H9 (cell line): ENCODE measurements at regions not wholly inside any gene's neighbourhood (a gene's known extent, or its start where the extent isn't known, plus 50 kb on each side); places are given as distances from the start of the nearest gene placed in this dataset.

Experiments
- DNase-seq: peaks from one replicate; pipeline ENCODE4 v3.0.0-alpha.2; 2017
- H2AFZ ChIP-seq: one replicate; pipeline ENCODE4 v1.6.1; 2013; ENCODE audit warnings: mild to moderate bottlenecking, low read length, control low read depth, moderate library complexity
- H2AK5ac ChIP-seq: 2 replicates; pipeline ENCODE4 v1.6.1; 2013; ENCODE audit warnings: low read length, control low read depth, mixed read lengths; ENCODE audit not compliant: insufficient read length
- H2BK120ac ChIP-seq: one replicate; pipeline ENCODE4 v1.6.1; 2013; ENCODE audit warnings: low read depth, mild to moderate bottlenecking, low read length, control low read depth, inconsistent platforms; ENCODE audit not compliant: poor library complexity, severe bottlenecking
- H2BK12ac ChIP-seq: 2 replicates; pipeline ENCODE4 v1.6.1; 2013; ENCODE audit warnings: low read length, control low read depth, mixed read lengths, low read depth; ENCODE audit not compliant: insufficient read length
- H2BK15ac ChIP-seq: 2 replicates; pipeline ENCODE4 v1.6.1; 2013; ENCODE audit warnings: low read depth, low read length, control low read depth
- H2BK20ac ChIP-seq: one replicate; pipeline ENCODE4 v1.6.1; 2013; ENCODE audit warnings: low read depth, mild to moderate bottlenecking, low read length, control low read depth, inconsistent platforms; ENCODE audit not compliant: poor library complexity, severe bottlenecking
- H2BK5ac ChIP-seq: 2 replicates; pipeline ENCODE4 v1.6.1; 2013; ENCODE audit warnings: low read length, control low read depth, mixed read lengths; ENCODE audit not compliant: insufficient read length
- H3K14ac ChIP-seq: 2 replicates; pipeline ENCODE4 v1.6.1; 2013; ENCODE audit warnings: low read length, control low read depth; ENCODE audit not compliant: insufficient read depth
- H3K18ac ChIP-seq: 2 replicates; pipeline ENCODE4 v1.6.1; 2013; ENCODE audit warnings: low read depth, mild to moderate bottlenecking, mixed read lengths, low read length, control low read depth; ENCODE audit not compliant: insufficient read length
- H3K23ac ChIP-seq: 2 replicates; pipeline ENCODE4 v1.6.1; 2013; ENCODE audit warnings: low read length, control low read depth, mixed read lengths, low read depth; ENCODE audit not compliant: insufficient read length
- H3K23me2 ChIP-seq: 2 replicates; pipeline ENCODE4 v1.6.1; 2013; ENCODE audit warnings: low read depth, mild to moderate bottlenecking, mixed read lengths, low read length, control low read depth; ENCODE audit not compliant: insufficient read length, poor library complexity, severe bottlenecking
- H3K27ac ChIP-seq: 2 replicates; pipeline ENCODE4 v1.5.1; 2013; ENCODE audit warnings: low read length, control low read depth, mixed read lengths, low read depth; ENCODE audit not compliant: insufficient read length
- H3K27me3 ChIP-seq: 2 replicates; pipeline ENCODE4 v1.6.1; 2013; ENCODE audit warnings: low read length, control low read depth, inconsistent platforms; ENCODE audit not compliant: insufficient read depth
- H3K4ac ChIP-seq: 2 replicates; pipeline ENCODE4 v1.6.1; 2013; ENCODE audit warnings: low read depth, mild to moderate bottlenecking, control low read depth, inconsistent platforms, low read length, moderate library complexity
- H3K4me1 ChIP-seq: 2 replicates; pipeline ENCODE4 v1.6.1; 2013; ENCODE audit warnings: low read length, control low read depth, inconsistent platforms; ENCODE audit not compliant: insufficient read depth
- H3K4me2 ChIP-seq: 2 replicates; pipeline ENCODE4 v1.6.1; 2013; ENCODE audit warnings: low read length, control low read depth, mixed read lengths; ENCODE audit not compliant: insufficient read length, insufficient read depth
- H3K56ac ChIP-seq: 2 replicates; pipeline ENCODE4 v1.6.1; 2013; ENCODE audit warnings: low read depth, mild to moderate bottlenecking, mixed read lengths, low read length, control low read depth; ENCODE audit not compliant: insufficient read length
- H3K79me1 ChIP-seq: 2 replicates; pipeline ENCODE4 v1.6.1; 2013; ENCODE audit warnings: low read depth, mild to moderate bottlenecking, moderate library complexity, low read length, control low read depth, inconsistent platforms; ENCODE audit not compliant: insufficient read depth, poor library complexity, severe bottlenecking
- H3K79me2 ChIP-seq: 2 replicates; pipeline ENCODE4 v1.6.1; 2013; ENCODE audit warnings: low read length, control low read depth, inconsistent platforms; ENCODE audit not compliant: insufficient read depth
- H3K9ac ChIP-seq: 2 replicates; pipeline ENCODE4 v1.6.1; 2013; ENCODE audit warnings: low read length, control low read depth, mixed read lengths; ENCODE audit not compliant: insufficient read length; ENCODE audit errors: extremely low read depth
- H3K9me3 ChIP-seq: one replicate; pipeline ENCODE4 v1.6.1; 2013; ENCODE audit warnings: low read depth, low read length, inconsistent platforms; ENCODE audit not compliant: control insufficient read depth
- H3T11ph ChIP-seq: one replicate; pipeline ENCODE4 v1.6.1; 2013; ENCODE audit warnings: mild to moderate bottlenecking, low read length, control low read depth, inconsistent platforms
- H4K20me1 ChIP-seq: one replicate; pipeline ENCODE4 v1.6.1; 2013; ENCODE audit not compliant: control insufficient read depth, insufficient read length, insufficient read depth
- H4K5ac ChIP-seq: 2 replicates; pipeline ENCODE4 v1.6.1; 2013; ENCODE audit warnings: low read depth, mild to moderate bottlenecking, mixed read lengths, low read length, control low read depth; ENCODE audit not compliant: insufficient read length
- H4K8ac ChIP-seq: replicated peaks from 2 replicates; pipeline ENCODE4 v1.6.1; 2013; ENCODE audit warnings: low read length, control low read depth, mixed read lengths, low read depth; ENCODE audit not compliant: insufficient read length
- H4K91ac ChIP-seq: 2 replicates; pipeline ENCODE4 v1.6.1; 2013; ENCODE audit warnings: low read depth, mild to moderate bottlenecking, moderate library complexity, mixed read lengths, low read length, control low read depth; ENCODE audit not compliant: insufficient read length
- H3K27ac Mint-ChIP-seq, 3 experiments: 2 replicates in 2 of 3; 3 replicates in 1 of 3; pipeline ENCODE4 v1.8.0; 2020 to 2021; ENCODE audit warnings: mixed read lengths in 3 of 3, mild to moderate bottlenecking in 1 of 3, moderate library complexity in 1 of 3
- H3K27me3 Mint-ChIP-seq: 2 replicates; pipeline ENCODE4 v1.8.0; 2021; ENCODE audit warnings: low read depth, mild to moderate bottlenecking, moderate library complexity, mixed read lengths
- H3K36me3 Mint-ChIP-seq, 3 experiments: 2 replicates in 2 of 3; 3 replicates in 1 of 3; pipeline ENCODE4 v1.8.0; 2020 to 2021; ENCODE audit warnings: low read depth in 3 of 3, mixed read lengths in 3 of 3; ENCODE audit not compliant: insufficient read depth in 1 of 3
- H3K4me1 Mint-ChIP-seq, 2 experiments: 2 replicates each; pipeline ENCODE4 v1.8.0; 2020; ENCODE audit warnings: mixed read lengths in 2 of 2
- H3K4me3 Mint-ChIP-seq, 2 experiments: 2 replicates in 1 of 2; 3 replicates in 1 of 2; pipeline ENCODE4 v1.8.0; 2020 to 2021; ENCODE audit warnings: mild to moderate bottlenecking in 2 of 2, mixed read lengths in 2 of 2, moderate library complexity in 1 of 2
- H3K9me3 Mint-ChIP-seq, 2 experiments: 2 replicates in 1 of 2; 3 replicates in 1 of 2; pipeline ENCODE4 v1.8.0; 2020; ENCODE audit warnings: mild to moderate bottlenecking in 2 of 2, mixed read lengths in 2 of 2, moderate library complexity in 1 of 2
- whole genome bisulfite sequencing: extraction: QIAGEN DNeasy Blood & Tissue Kit; methylation state at CpG from one replicate; pipeline ENCODE4 v1.1.7; 2013; ENCODE audit warnings: missing lambda C conversion rate, low lambda C conversion rate, mixed read lengths; ENCODE audit not compliant: insufficient read length; ENCODE audit errors: extremely low coverage; 5-methylcytosine and 5-hydroxymethylcytosine counted together
- TF ChIP-seq, protein P1 (sequence below): fragments of 200-600 bp; sonication (generic); conservative IDR thresholded peaks from 3 replicates; pipeline ENCODE4 v1.8.0; 2021; ENCODE audit warnings: antibody characterized with exemption, mild to moderate bottlenecking

- Histone ChIP-seq H4K91ac (no peak overlapping the region), H3K9me3 (no peaks in the 10 kb centered on the region), H2BK20ac (no peak overlapping the region), H3K79me1 (no peaks in the 10 kb centered on the region), H3K56ac (no peak overlapping the region), H2BK5ac (no peak overlapping the region), H3K18ac (no peak overlapping the region), H4K20me1 (no peaks in the 10 kb centered on the region), H2BK15ac (no peak overlapping the region), H3K14ac (no peak overlapping the region), H2AK5ac (no peak overlapping the region), H2BK120ac (no peak overlapping the region), H3K9ac (no peak overlapping the region), H3K23me2 (no peaks in the 10 kb centered on the region), H3K27me3 (no peaks in the 10 kb centered on the region), H2AFZ (no peak overlapping the region), H3K79me2 (no peaks in the 10 kb centered on the region), H3K4me2 (no peak overlapping the region), H3K4me1 (no peaks in the 10 kb centered on the region), H4K5ac (no peak overlapping the region), H3K4ac (no peak overlapping the region), H4K8ac (no peak overlapping the region), H3K23ac (no peak overlapping the region), H3T11ph (no peak overlapping the region), H2BK12ac (no peak overlapping the region), H3K27ac (no peak overlapping the region)
- peaks cover 4 to 12% of the 10 kb centered on the region in 2 experiments; a peak in 3 of 5 replicates for H3K9me3 Mint-ChIP-seq
- no peak overlapping the region for H3K4me3 Mint-ChIP-seq
- no CpG with 5 or more reads among the region's 2 CpGs for WGBS
- no peak overlapping the region for H3K27ac Mint-ChIP-seq
- peaks cover 0 to 4% (median 0%) of the 10 kb centered on the region in 3 experiments; a peak in 2 of 7 replicates for H3K36me3 Mint-ChIP-seq
- no peaks in the 10 kb centered on the region for H3K27me3 Mint-ChIP-seq
- H3K4me1 Mint-ChIP-seq: peaks cover 0 to 9% of the 10 kb centered on the region in 2 experiments; a peak in 3 of 4 replicates
- TF ChIP-seq, protein P1, sequence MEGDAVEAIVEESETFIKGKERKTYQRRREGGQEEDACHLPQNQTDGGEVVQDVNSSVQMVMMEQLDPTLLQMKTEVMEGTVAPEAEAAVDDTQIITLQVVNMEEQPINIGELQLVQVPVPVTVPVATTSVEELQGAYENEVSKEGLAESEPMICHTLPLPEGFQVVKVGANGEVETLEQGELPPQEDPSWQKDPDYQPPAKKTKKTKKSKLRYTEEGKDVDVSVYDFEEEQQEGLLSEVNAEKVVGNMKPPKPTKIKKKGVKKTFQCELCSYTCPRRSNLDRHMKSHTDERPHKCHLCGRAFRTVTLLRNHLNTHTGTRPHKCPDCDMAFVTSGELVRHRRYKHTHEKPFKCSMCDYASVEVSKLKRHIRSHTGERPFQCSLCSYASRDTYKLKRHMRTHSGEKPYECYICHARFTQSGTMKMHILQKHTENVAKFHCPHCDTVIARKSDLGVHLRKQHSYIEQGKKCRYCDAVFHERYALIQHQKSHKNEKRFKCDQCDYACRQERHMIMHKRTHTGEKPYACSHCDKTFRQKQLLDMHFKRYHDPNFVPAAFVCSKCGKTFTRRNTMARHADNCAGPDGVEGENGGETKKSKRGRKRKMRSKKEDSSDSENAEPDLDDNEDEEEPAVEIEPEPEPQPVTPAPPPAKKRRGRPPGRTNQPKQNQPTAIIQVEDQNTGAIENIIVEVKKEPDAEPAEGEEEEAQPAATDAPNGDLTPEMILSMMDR: no peak
- no peak for DNase-seq
Observed at GRCh38 chr16:26442321-26442720, 624.4 kb upstream of the C16orf82 start.
